Gastrocnemius medialis (tissue), 4 donors: ENCODE measurements at regions not wholly inside any gene's neighbourhood (a gene's known extent, or its start where the extent isn't known, plus 50 kb on each side); places are given as distances from the start of the nearest gene placed in this dataset.

Experiments used
- ATAC-seq, 2 donors: fragments of 150-250 bp; one replicate each; pipeline ENCODE4 v1.9.1; 2016
- DNase-seq, 2 donors: peaks; one replicate each; pipeline ENCODE4 v3.0.0-alpha.2; 2019
- H3K27ac ChIP-seq, 4 donors: fragments of 200-600 bp; sonication (generic); 1 replicate in 1 of 4; 2 replicates in 3 of 4; pipeline ENCODE4 v1.5.1; 2016 to 2018; ENCODE audit warnings: mild to moderate bottlenecking in 2 of 4, moderate library complexity in 1 of 4
- H3K27me3 ChIP-seq, 3 donors: fragments of 200-600 bp; sonication (generic) in 2 of 3; 1 replicate in 1 of 3; 2 replicates in 2 of 3; pipeline versions ENCODE4 v1.5.1 to v1.6.0; 2016 to 2019; ENCODE audit warnings: mild to moderate bottlenecking in 1 of 3, moderate library complexity in 1 of 3
- H3K36me3 ChIP-seq, 2 donors: fragments of 200-600 bp; sonication (generic) in 1 of 2; one replicate each; pipeline ENCODE4 v1.5.1; 2017 to 2018
- H3K4me1 ChIP-seq, 2 donors: fragments of 200-600 bp; sonication (generic) in 1 of 2; one replicate each; pipeline ENCODE4 v1.5.1; 2016 to 2017; ENCODE audit warnings: mild to moderate bottlenecking in 2 of 2
- H3K4me3 ChIP-seq, 4 donors: fragments of 200-600 bp; sonication (generic) in 3 of 4; 1 replicate in 1 of 4; 2 replicates in 3 of 4; pipeline ENCODE4 v1.5.1; 2016 to 2019; ENCODE audit warnings: mild to moderate bottlenecking in 2 of 4
- H3K9me3 ChIP-seq, 3 donors: fragments of 200-600 bp; sonication (generic) in 2 of 3; 1 replicate in 1 of 3; 2 replicates in 2 of 3; pipeline ENCODE4 v1.5.1; 2016 to 2019
- POLR2A ChIP-seq, 2 donors: fragments of 450-650 bp; IDR thresholded peaks; one replicate each; pipeline ENCODE4 v1.6.1; 2017; ENCODE audit warnings: antibody characterized with exemption in 2 of 2, mild to moderate bottlenecking in 2 of 2, moderate library complexity in 2 of 2
- in situ Hi-C, 4 donors: fragments of 200-750 bp; cut with MboI; loops; one replicate each; pipeline versions ENCODE4 v1.15.0 to v1.8.0; 2017; ENCODE audit warnings: low sequenced_read_pairs in 4 of 4
- intact Hi-C: fragments of 100-400 bp; cut with DNase I; formaldehyde crosslinking; loops from one replicate; pipeline ENCODE4 v1.15.1; 2023; ENCODE audit warnings: low total_unique reads
- TF ChIP-seq, protein P1 (sequence below), 5 experiments: fragments of 450-650 bp in 3 of 5; fragments of 200-600 bp in 2 of 5; sonication (generic) in 2 of 5; IDR thresholded peaks in 4 of 5; conservative IDR thresholded peaks in 1 of 5; 1 replicate in 4 of 5; 2 replicates in 1 of 5; pipeline ENCODE4 v1.5.1; 2016 to 2019; ENCODE audit warnings: antibody characterized with exemption in 5 of 5, mild to moderate bottlenecking in 3 of 5, moderate library complexity in 3 of 5

DNA sequence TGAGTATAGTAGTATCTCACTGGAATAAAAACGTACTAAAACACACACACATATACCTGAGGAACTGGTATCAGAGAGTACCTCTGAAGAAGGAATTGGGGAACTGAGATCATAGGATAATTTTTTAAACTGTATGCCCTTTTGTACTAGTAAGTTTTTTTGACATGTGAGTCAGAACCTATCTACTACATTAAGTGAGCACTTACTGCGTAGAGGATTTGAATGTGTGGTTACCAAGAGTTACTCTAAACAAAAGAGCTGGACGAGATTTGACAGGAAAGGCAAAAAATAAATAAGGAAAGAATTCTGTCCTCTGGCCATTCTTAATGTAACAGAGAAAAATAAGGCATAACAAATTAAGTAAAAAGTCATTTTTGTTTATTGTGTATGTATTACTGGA, 546.5 kb upstream of the FAT1 start:
- in situ Hi-C loops: no loop called here
- no peak overlapping the region for H3K4me3 ChIP-seq
- intact Hi-C loops: no loop called here
- no peak for DNase-seq
- TF ChIP-seq, protein P1, sequence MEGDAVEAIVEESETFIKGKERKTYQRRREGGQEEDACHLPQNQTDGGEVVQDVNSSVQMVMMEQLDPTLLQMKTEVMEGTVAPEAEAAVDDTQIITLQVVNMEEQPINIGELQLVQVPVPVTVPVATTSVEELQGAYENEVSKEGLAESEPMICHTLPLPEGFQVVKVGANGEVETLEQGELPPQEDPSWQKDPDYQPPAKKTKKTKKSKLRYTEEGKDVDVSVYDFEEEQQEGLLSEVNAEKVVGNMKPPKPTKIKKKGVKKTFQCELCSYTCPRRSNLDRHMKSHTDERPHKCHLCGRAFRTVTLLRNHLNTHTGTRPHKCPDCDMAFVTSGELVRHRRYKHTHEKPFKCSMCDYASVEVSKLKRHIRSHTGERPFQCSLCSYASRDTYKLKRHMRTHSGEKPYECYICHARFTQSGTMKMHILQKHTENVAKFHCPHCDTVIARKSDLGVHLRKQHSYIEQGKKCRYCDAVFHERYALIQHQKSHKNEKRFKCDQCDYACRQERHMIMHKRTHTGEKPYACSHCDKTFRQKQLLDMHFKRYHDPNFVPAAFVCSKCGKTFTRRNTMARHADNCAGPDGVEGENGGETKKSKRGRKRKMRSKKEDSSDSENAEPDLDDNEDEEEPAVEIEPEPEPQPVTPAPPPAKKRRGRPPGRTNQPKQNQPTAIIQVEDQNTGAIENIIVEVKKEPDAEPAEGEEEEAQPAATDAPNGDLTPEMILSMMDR (IDR thresholded peaks at IDR 0.05 in 4 of 5, conservative IDR thresholded peaks at IDR 0.05 in 1 of 5): no peak
- TF ChIP-seq POLR2A (IDR thresholded peaks at IDR 0.05): no peak
- ATAC-seq: no peak
- H3K36me3 ChIP-seq: no peaks in the 10 kb centered on the region
- no peaks in the 10 kb centered on the region for H3K27me3 ChIP-seq
- H3K9me3 ChIP-seq: no peaks in the 10 kb centered on the region
- no peak overlapping the region for H3K27ac ChIP-seq
- no peaks in the 10 kb centered on the region for H3K4me1 ChIP-seq

DNA sequence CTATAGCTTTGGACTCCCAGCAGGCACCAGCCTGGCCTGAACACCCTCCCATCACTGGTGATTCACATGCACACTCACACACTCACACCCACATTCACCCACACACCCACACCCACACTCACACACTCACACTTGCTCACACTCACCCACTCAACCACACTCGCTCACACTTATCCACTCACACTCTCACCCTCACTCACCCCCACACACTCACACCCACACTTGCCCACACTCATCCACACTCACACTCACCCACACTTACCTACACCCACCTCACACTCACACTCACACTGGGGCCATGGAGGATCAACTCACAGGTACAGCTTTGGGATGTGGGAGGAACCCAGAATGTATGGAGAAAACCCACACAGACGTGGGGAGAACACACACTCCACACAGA, 548.2 kb upstream of the FAT1 start:
- H3K4me1 ChIP-seq: no peaks in the 10 kb centered on the region
- in situ Hi-C loops: no loop called here
- H3K27me3 ChIP-seq: no peaks in the 10 kb centered on the region
- intact Hi-C loops: no loop called here
- TF ChIP-seq, protein P1 (IDR thresholded peaks at IDR 0.05 in 4 of 5, conservative IDR thresholded peaks at IDR 0.05 in 1 of 5): no peak
- no peak for TF ChIP-seq POLR2A (IDR thresholded peaks at IDR 0.05)
- ATAC-seq: no peak
- no peaks in the 10 kb centered on the region for H3K9me3 ChIP-seq
- no peak overlapping the region for H3K27ac ChIP-seq
- H3K4me3 ChIP-seq: no peak overlapping the region
- H3K36me3 ChIP-seq: no peaks in the 10 kb centered on the region
- no peak for DNase-seq

DNA sequence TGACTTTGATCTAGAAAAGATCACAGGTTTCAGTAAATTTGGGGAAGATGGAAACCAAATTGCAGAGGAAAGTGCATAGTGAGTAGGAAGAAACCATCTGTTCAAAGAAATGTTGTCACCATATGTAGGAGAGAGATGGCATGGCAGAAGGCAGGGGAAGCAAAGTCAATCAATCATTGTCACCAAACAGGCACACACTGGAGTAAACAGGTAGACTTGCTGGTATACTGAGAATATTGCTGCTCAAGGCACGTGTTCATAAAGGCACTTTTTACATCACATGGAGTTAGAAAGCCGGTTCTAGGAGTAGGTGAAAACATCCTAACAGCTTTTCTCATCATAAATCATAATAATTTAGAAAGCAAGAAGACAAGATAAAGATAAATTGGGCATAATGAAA, 550.5 kb upstream of the FAT1 start:
- Histone ChIP-seq H3K27ac (no peak overlapping the region), H3K4me1 (no peaks in the 10 kb centered on the region), H3K4me3 (no peak overlapping the region), H3K9me3 (no peaks in the 10 kb centered on the region), H3K27me3 (no peaks in the 10 kb centered on the region), H3K36me3 (no peaks in the 10 kb centered on the region)
- in situ Hi-C loops: no loop called here
- intact Hi-C loops: no loop called here
- ATAC-seq (no peak), DNase-seq (no peak)
- no peak for TF ChIP-seq POLR2A (IDR thresholded peaks at IDR 0.05)
- TF ChIP-seq, protein P1 (IDR thresholded peaks at IDR 0.05 in 4 of 5, conservative IDR thresholded peaks at IDR 0.05 in 1 of 5): no peak

DNA sequence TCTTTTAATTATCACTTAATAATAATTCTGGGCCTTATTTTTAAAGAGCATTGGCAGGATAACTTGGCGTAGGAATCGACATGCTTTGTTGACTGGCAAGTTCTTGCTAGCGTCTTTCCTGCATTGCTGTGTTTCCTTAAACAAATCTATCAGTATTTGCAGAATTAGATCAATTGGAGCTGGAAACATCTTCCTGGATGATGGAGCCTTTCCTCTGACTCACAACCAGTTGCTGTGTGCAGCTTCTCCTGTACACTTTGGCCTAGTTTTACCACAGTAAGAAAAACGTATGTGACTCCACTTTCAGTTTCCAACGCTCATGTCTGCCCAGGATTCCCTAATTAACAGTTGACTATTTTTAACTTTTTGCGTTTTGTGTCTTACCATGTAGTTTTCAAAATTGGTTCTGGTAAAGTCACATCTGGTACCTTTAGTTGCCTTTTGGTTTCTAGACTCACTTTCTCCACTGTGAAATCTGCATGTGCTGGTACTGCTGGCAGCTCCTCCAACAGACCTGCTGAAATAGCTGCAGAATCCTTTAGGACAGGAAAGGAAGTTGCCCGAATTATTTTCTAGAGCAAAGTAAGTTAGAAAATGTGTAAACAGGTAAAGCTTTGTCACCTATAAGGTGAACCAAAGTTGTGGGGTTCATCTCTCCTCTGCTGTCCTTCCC, 553.2 kb upstream of the FAT1 start:
- TF ChIP-seq POLR2A (IDR thresholded peaks at IDR 0.05): no peak
- TF ChIP-seq, protein P1 (IDR thresholded peaks at IDR 0.05 in 4 of 5, conservative IDR thresholded peaks at IDR 0.05 in 1 of 5): no peak
- no peak for DNase-seq
- Histone ChIP-seq H3K4me3 (no peak overlapping the region), H3K27ac (no peak overlapping the region), H3K27me3 (no peaks in the 10 kb centered on the region), H3K4me1 (no peaks in the 10 kb centered on the region), H3K9me3 (no peaks in the 10 kb centered on the region), H3K36me3 (no peaks in the 10 kb centered on the region)
- intact Hi-C loops (no loop called here), in situ Hi-C loops (no loop called here)
- ATAC-seq: no peak
